ENCODE measurements at regions not wholly inside any gene's neighbourhood (a gene's known extent, or its start where the extent isn't known, plus 50 kb on each side); places are given as distances from the start of the nearest gene placed in this dataset.

- dilution Hi-C loops (cut with HindIII; ENCODE audit: low sequenced_read_pairs, unreplicated experiment): no loop called here
- WGBS, 2 experiments (ENCODE audit: extremely low coverage in 2 of 2, insufficient read length in 1 of 2): no CpG with 5 or more reads among the region's 1 CpG
- no peaks in the 10 kb centered on the region for H3K79me1 ChIP-seq (ENCODE audit: low read depth in 1 of 2, low read length in 2 of 2)
Observed at GRCh38 chr5:121780406-121780805, 71.3 kb upstream of the FTMT start.

More at GRCh38 chr5:121780406-121780805, 71.3 kb upstream of the FTMT start:
- H3K4me2 ChIP-seq (ENCODE audit: low read depth, low read length): no peak overlapping the region
- no peak overlapping the region for H3K56ac ChIP-seq (ENCODE audit: extremely low read depth, insufficient read depth, low read length)
- H4K5ac ChIP-seq (ENCODE audit: low read depth, low read length): no peak overlapping the region
- no peak overlapping the region for H2BK5ac ChIP-seq (ENCODE audit: low read depth, low read length, poor library complexity, severe bottlenecking)
- BruUV-seq (replicated peaks): no TSS peak
- no peak overlapping the region for H2AFZ ChIP-seq (replicated peaks; ENCODE audit: low read length, poor library complexity)
- H2BK120ac ChIP-seq (ENCODE audit: low read depth, low read length): no peak overlapping the region
- H3K4me3 ChIP-seq (ENCODE audit: insufficient read depth, low read depth, low read length): no peak overlapping the region
- H3K4ac ChIP-seq (ENCODE audit: low read depth, low read length): no peak overlapping the region
- H2AK9ac ChIP-seq (replicated peaks; ENCODE audit: low read depth, low read length, poor library complexity): no peak overlapping the region
- POLR2A ChIA-PET (ENCODE audit: unreplicated experiment): no interaction called here
- DNase-seq (no peak), ATAC-seq (ENCODE audit: low read depth) (no peak)
- intact Hi-C loops (cut with micrococcal nuclease) (no loop called here), in situ Hi-C loops (cut with MboI; ENCODE audit: low sequenced_read_pairs) (no loop called here)
- no peaks in the 10 kb centered on the region for H3K36me3 ChIP-seq (ENCODE audit: control insufficient read depth, insufficient read depth, low read length)
- H3K4me1 ChIP-seq (ENCODE audit: control insufficient read depth, insufficient read depth, low read length): no peaks in the 10 kb centered on the region
- no peak overlapping the region for H3K18ac ChIP-seq (ENCODE audit: low read depth, low read length)
- H4K20me1 ChIP-seq (ENCODE audit: insufficient read depth, low read length): no peaks in the 10 kb centered on the region
- H2AK5ac ChIP-seq (ENCODE audit: low read depth, low read length): no peak overlapping the region
- no peak overlapping the region for H2BK15ac ChIP-seq (ENCODE audit: low read depth, low read length)
- H4K8ac ChIP-seq (ENCODE audit: low read depth in 2 of 2, low read length in 2 of 2): no peak overlapping the region
- no peak overlapping the region for H3K23ac ChIP-seq (ENCODE audit: low read depth, low read length)
- no peaks in the 10 kb centered on the region for H3K27me3 ChIP-seq (ENCODE audit: control insufficient read depth, insufficient read depth, low read length)
- no peaks in the 10 kb centered on the region for H3K9me1 ChIP-seq (ENCODE audit: insufficient read depth, low read length)
- H3K27ac ChIP-seq (ENCODE audit: insufficient read depth, low read length): no peak overlapping the region
- CTCF ChIA-PET: no interaction called here
- no peak overlapping the region for H3K9ac ChIP-seq (ENCODE audit: low read depth, low read length)
- no peak overlapping the region for H2BK20ac ChIP-seq (ENCODE audit: low read depth, low read length)
- H3K9me3 ChIP-seq (ENCODE audit: control insufficient read depth, insufficient read depth, low read length): no peaks in the 10 kb centered on the region
- TF ChIP-seq MAFK (IDR thresholded peaks at IDR 0.05; ENCODE audit: low read depth, low read length) (peak; percentile 52), USF2 (IDR thresholded peaks at IDR 0.05; ENCODE audit: low read depth, low read length) (no peak)
- H4K91ac ChIP-seq (ENCODE audit: insufficient read depth, low read depth, low read length): no peak overlapping the region
- no peak overlapping the region for H3K14ac ChIP-seq (replicated peaks; ENCODE audit: low read depth, low read length)

Measured in IMR-90 (cell line).